Epithelial cell of esophagus (primary cell): ENCODE measurements at regions not wholly inside any gene's neighbourhood (a gene's known extent, or its start where the extent isn't known, plus 50 kb on each side); places are given as distances from the start of the nearest gene placed in this dataset.
"Not testable (repeated sequence)": the region's sequence is repeated elsewhere in the genome, so short reads cannot be mapped to it uniquely, and the experiment has no call there.

Experiments used
- DNase-seq: peaks from one replicate; pipeline ENCODE4 v3.0.0; 2010; ENCODE audit warnings: low read depth
- H3K4me3 ChIP-seq: 2 replicates; pipeline ENCODE4 v1.5.1; 2011; ENCODE audit warnings: mild to moderate bottlenecking, low read length, control low read depth
- TF ChIP-seq, protein P1 (sequence below): IDR thresholded peaks from 2 replicates; pipeline ENCODE4 v1.5.1; 2011; ENCODE audit warnings: low read depth, mild to moderate bottlenecking, low read length, control low read depth, inconsistent platforms; ENCODE audit not compliant: insufficient read depth; ENCODE audit errors: missing control alignments

DNA sequence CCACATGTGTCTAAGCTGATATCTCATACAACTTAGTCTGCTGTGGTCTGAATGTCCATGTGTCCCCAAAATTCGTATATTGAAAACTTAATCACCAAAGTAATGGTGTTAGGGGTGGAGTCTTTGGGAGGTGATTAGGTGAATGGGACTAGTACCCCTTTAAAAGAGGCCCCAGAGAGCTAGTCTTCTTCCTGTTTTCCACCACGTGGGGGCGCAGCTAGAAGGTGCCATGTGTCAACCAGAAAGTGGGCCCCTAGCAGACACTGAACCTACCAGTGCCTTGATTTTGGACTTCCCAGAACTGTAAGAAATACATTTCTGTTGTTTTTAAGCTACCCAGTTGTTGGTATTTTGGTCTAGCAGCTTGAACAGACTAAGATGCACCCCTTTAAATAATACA is 86.6 kb downstream of the ASB1 start:
- peak; percentile 41 for DNase-seq
- no peak overlapping the region for H3K4me3 ChIP-seq
- TF ChIP-seq, protein P1, sequence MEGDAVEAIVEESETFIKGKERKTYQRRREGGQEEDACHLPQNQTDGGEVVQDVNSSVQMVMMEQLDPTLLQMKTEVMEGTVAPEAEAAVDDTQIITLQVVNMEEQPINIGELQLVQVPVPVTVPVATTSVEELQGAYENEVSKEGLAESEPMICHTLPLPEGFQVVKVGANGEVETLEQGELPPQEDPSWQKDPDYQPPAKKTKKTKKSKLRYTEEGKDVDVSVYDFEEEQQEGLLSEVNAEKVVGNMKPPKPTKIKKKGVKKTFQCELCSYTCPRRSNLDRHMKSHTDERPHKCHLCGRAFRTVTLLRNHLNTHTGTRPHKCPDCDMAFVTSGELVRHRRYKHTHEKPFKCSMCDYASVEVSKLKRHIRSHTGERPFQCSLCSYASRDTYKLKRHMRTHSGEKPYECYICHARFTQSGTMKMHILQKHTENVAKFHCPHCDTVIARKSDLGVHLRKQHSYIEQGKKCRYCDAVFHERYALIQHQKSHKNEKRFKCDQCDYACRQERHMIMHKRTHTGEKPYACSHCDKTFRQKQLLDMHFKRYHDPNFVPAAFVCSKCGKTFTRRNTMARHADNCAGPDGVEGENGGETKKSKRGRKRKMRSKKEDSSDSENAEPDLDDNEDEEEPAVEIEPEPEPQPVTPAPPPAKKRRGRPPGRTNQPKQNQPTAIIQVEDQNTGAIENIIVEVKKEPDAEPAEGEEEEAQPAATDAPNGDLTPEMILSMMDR = peak; percentile 53

DNA sequence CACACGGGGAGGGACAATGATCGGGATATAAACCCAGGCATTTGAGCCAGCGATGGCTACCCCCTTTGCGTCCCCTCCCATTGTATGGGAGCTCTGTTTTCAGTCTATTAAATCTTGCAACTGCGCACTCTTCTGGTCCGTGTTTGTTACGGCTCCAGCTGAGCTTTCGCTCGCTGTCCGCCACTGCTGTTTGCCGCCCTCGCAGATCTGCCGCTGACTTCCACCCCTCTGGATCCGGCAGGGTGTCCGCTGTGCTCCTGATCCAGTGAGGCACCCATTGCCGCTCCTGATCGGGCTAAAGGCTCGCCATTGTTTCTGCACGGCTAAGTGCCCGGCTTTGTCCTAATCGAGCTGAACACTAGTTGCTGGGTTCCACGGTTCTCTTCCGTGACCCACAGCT is 87.3 kb downstream of the ASB1 start:
- not testable (repeated sequence) for H3K4me3 ChIP-seq, DNase-seq

DNA sequence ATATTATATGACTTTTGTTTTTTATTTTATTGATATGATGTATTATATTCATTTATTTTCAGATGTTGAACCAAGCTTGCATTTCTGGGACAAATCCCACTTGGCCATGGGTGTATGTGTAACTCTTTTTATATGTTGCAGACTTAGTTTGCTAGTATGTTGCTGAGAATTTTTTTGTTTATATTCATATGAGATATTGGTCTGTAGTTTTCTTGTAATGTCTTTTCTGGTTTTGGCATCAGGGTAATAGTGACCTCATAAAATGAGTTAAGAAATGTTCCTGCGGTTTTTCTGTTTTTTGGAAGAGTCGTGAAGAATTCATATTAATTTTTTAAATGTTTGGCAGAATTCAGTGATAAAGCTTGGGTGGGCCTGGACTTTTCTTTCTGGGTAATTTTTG is 88.7 kb downstream of the ASB1 start:
- no peak overlapping the region for H3K4me3 ChIP-seq
- no peak for DNase-seq
- TF ChIP-seq, protein P1 = no peak

DNA sequence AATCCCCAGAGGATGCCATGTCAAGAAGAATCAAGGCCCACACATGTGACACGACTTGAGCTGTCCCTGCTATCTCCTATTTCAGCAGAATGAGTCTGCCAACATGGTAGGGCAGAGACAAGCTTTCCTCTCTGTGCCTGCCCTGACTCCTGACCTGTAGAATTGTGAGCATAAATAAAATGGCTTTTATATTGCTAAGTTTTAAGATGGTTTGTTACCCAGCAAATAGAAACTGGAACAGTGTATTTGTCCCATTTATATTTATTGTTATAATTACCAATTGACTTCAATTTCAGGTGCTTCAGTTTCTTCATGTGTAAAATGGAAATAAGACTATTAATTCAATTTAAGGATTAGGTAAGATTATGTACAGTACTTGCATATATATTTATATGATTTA is 90.5 kb downstream of the ASB1 start:
- DNase-seq = no peak
- TF ChIP-seq, protein P1 = no peak
- no peak overlapping the region for H3K4me3 ChIP-seq

DNA sequence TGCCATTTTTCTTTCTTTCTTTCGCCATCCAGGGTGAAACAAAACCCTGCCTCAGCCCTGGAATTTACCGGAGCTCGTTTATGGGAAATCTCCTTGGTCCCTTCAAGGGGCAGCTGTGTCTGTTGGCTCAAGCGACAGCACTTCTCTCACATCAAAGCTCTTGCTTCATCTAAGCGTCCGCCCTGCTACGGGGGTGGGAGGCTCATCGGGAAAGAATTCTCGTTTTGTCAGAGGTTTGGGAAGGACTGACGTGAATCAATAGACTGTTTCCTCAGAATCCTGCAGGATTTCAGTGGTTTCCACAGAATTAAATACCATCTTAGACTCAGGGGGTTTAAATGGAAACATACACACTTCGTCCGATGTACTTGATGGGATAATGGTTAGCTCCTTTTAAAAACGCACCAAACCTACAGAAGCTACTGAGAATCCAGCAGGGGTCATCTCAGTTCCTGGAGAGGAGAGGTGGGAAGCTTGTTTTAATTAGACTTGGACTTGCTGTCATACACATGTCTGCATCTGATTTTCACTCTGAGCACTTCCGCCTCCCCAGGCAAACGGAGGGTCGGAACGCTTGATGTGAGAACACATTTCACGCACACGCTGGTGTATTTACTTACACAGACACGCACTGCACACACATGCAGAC is 91.6 kb downstream of the ASB1 start:
- no peak overlapping the region for H3K4me3 ChIP-seq
- no peak for DNase-seq
- TF ChIP-seq, protein P1 = no peak

DNA sequence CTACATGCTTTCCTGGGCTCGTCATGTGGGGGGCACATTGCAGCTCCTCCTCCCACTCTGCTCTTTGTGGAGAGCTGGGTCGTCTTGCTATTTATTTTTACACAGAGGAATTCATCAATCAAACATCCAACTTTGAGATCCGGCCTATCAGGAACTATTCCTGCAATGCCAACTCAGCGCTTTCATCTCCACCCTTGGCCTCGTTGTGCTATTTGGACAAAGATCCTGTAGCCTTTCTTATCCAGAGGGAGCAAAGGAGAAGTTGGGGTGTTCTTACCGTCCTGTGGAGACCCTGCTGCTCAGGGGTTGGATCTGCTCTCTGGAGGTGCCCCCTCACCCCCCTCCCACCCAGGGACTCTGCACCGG is 92.1 kb downstream of the ASB1 start:
- TF ChIP-seq, protein P1 = no peak

DNA sequence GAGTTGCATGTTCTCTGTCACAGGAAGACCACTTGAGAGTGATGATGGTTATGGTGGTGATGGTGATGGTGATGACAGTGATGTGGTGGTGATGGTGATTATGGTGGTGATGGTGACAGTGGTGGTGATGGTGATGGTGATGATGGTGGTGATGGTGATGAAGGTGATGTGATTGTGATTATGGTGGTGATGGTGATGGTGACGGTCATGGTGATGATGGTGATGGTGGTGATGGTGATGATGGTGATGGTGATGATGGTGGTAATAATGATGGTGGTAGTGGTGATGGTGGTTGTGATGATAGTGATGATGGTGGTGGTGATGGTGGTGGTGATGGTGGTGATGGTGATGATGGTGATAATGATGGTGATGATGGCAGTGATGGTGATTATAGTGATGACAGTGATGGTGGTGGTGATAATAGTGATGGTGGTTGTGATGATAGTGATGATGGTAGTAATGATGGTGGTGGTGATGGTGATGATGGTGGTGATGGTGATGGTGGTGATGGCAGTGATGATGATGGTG is 93.7 kb downstream of the ASB1 start:
- TF ChIP-seq, protein P1 = no peak
- no peak overlapping the region for H3K4me3 ChIP-seq
- no peak for DNase-seq

More for the DNA sequence above, 92.1 kb downstream of the ASB1 start:
- no peak overlapping the region for H3K4me3 ChIP-seq
- no peak for DNase-seq

DNA sequence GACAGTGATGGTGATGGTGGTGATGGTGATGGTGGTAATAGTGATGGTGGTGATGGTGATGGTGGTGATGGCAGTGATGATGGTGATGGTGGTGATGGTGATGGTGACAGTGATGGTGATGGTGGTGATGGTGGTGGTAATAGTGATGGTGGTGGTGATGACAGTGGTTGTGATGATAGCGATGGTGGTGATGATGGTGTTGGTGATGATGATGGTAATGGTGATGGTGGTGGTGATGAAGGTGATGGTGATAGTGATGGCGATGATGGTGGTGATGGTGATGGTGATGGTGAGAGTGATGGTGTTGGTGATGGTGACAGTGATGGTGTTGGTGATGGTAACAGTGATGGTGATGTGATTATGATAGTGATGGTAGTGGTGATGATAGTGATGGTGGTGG is 94.3 kb downstream of the ASB1 start:
- no peak for DNase-seq
- TF ChIP-seq, protein P1 = no peak
- H3K4me3 ChIP-seq = no peak overlapping the region
